C4-2B (cell line): ENCODE measurements at regions not wholly inside any gene's neighbourhood (a gene's known extent, or its start where the extent isn't known, plus 50 kb on each side); places are given as distances from the start of the nearest gene placed in this dataset.

Experiments
- CTCF ChIP-seq: fragments of 450-650 bp; conservative IDR thresholded peaks from 2 replicates; pipeline ENCODE4 v1.5.1; 2017; ENCODE audit warnings: mild to moderate bottlenecking
- ZFX ChIP-seq: fragments of 450-650 bp; IDR thresholded peaks from 2 replicates; pipeline ENCODE4 v1.6.1; 2017

- TF ChIP-seq CTCF (no peak), ZFX (no peak)
Observed at GRCh38 chr10:20405761-20406160, 491.4 kb downstream of the NEBL start.
